Activated naive CD4-positive, alpha-beta T cell treated with anti-CD3 and anti-CD28 coated beads for 36 hours (primary cell): ENCODE measurements at regions not wholly inside any gene's neighbourhood (a gene's known extent, or its start where the extent isn't known, plus 50 kb on each side); places are given as distances from the start of the nearest gene placed in this dataset.

Source experiments
- CTCF ChIA-PET: fragments of 350-600 bp; sonication (Branson Sonifier 250); formaldehyde crosslinking; loops from one replicate; lab custom pipeline; 2021; ENCODE audit warnings: antibody characterized with exemption; lab: Charles Lee
- DNase-seq: peaks from one replicate; pipeline ENCODE4 v3.0.0-alpha.2; 2020
- H3K27ac Mint-ChIP-seq: one replicate; pipeline ENCODE4 v1.8.0; 2021; ENCODE audit warnings: mild to moderate bottlenecking, mixed read lengths
- H3K27me3 Mint-ChIP-seq: one replicate; pipeline ENCODE4 v1.8.0; 2021; ENCODE audit warnings: low read depth, mixed read lengths
- H3K36me3 Mint-ChIP-seq: one replicate; pipeline ENCODE4 v1.8.0; 2021; ENCODE audit warnings: low read depth, mixed read lengths
- H3K4me1 Mint-ChIP-seq: one replicate; pipeline ENCODE4 v1.8.0; 2021; ENCODE audit warnings: low read depth, mixed read lengths
- H3K4me3 Mint-ChIP-seq: one replicate; pipeline ENCODE4 v1.8.0; 2021; ENCODE audit warnings: mild to moderate bottlenecking, moderate library complexity, mixed read lengths
- H3K9me3 Mint-ChIP-seq: one replicate; pipeline ENCODE4 v1.8.0; 2021; ENCODE audit warnings: mixed read lengths
- intact Hi-C: fragments of 100-400 bp; cut with micrococcal nuclease; formaldehyde crosslinking; loops from one replicate; pipeline ENCODE4 v1.15.1; 2023

DNA sequence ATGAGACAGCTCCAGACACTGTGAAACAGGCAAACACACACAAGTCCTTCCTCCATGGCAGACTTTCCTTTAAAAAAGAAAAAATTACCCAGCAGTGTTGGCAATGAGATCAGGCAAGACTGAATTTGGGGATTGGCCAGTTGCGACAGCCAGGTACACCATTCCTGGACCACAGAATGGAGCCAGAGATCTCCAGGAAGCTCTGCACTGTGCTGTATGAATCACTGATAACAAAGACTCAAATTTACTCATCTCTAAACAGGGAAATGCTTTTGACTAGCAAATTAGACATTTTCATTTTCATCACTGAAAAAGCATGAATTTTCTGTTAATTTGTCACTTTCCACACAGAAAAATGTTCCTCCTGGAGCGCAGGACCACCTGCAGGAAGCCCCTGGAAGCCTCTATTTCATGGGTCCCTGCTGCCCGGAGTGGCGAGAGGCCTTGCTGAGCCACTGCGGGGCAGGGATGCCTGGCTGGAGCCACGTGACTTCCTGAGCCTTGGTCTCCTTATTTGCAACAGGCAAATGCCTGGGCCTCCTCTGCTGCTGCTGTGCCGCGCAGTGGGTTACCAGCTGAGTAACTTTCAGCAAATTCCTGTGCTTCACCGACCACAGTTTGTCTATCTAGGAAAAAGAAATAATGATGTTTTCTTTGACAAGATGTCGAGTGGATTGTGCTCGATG is 185.9 kb upstream of the ZNF618 start:
- no peaks in the 10 kb centered on the region for H3K9me3 Mint-ChIP-seq
- no peak overlapping the region for H3K4me3 Mint-ChIP-seq
- H3K4me1 Mint-ChIP-seq, result peaks cover 7% of the 10 kb centered on the region
- no peak overlapping the region for H3K27ac Mint-ChIP-seq
- H3K27me3 Mint-ChIP-seq, result peaks cover 61% of the 10 kb centered on the region
- DNase-seq, result no peak
- no peaks in the 10 kb centered on the region for H3K36me3 Mint-ChIP-seq
- CTCF ChIA-PET, result no interaction called here
- intact Hi-C loops, result no loop called here

DNA sequence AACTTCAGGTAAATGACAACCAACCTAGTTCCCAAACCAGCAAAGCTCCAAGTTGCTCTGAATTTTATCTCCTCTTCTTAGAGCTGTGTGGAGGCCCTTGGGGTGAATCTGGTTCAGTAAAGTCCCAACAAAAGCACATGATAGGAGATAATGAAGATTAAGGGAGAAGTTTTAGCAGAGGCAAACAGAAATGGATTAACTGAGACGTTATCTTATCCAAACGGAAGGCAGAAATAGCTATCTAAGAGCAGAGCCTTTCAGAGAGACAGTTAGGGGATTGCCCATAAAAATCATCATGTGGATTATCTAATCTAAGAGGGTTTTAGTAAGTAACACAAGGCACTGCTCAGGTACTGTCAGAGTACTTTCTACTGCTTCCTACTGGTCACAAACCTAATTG is 183.9 kb upstream of the ZNF618 start:
- Mint-ChIP-seq H3K4me1 (peaks cover 12% of the 10 kb centered on the region), H3K9me3 (peaks cover 1% of the 10 kb centered on the region), H3K4me3 (no peak overlapping the region), H3K36me3 (no peaks in the 10 kb centered on the region), H3K27ac (no peak overlapping the region), H3K27me3 (peaks cover 46% of the 10 kb centered on the region)
- CTCF ChIA-PET, result no interaction called here
- DNase-seq, result no peak
- intact Hi-C loops, result no loop called here

DNA sequence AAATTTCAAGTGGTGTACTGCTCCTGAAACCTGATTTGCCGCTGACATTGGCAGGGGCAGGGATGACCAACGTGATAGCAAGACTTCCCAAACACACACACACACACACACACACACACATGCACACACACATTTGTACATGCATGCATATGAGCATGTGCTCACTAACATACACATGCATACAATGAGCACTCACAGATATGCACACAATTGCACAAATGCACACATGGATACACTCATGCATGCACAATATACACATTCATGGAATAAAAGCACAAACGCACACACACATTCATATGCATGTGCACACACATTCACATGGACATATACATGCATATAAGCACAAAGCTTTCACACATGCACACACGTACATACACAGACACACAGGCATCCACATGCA is 181.2 kb upstream of the ZNF618 start:
- no peak for DNase-seq
- CTCF ChIA-PET, result no interaction called here
- intact Hi-C loops, result no loop called here
- H3K36me3 Mint-ChIP-seq, result no peaks in the 10 kb centered on the region
- H3K27ac Mint-ChIP-seq, result no peak overlapping the region
- H3K9me3 Mint-ChIP-seq, result peaks cover 1% of the 10 kb centered on the region
- peaks cover 28% of the 10 kb centered on the region for H3K27me3 Mint-ChIP-seq
- H3K4me1 Mint-ChIP-seq, result peaks cover 11% of the 10 kb centered on the region
- no peak overlapping the region for H3K4me3 Mint-ChIP-seq

DNA sequence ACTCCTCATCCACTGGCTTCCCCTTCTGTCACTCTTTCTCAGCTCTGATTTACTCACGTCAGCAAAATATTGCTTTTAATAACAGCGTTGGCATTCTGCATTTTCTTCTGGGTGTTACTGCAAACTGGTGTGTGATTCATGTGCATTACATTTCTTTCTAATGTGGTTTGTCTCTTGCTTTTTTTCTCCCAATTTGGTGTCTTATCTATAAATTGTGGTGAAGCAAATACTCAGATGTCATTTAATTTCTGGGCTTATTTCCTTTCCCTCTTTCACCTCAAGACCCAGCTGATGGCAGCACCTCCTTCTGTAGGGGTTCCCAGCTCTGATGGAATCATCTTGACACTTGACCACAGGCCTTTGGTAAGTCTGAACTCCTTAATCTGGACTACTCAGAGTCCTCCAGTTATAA is 180.7 kb upstream of the ZNF618 start:
- no peak for DNase-seq
- Mint-ChIP-seq H3K27me3 (peaks cover 28% of the 10 kb centered on the region), H3K9me3 (peaks cover 1% of the 10 kb centered on the region), H3K27ac (no peak overlapping the region), H3K4me3 (no peak overlapping the region), H3K36me3 (no peaks in the 10 kb centered on the region), H3K4me1 (peaks cover 9% of the 10 kb centered on the region)
- intact Hi-C loops, result no loop called here
- CTCF ChIA-PET, result interaction anchor here (1.9 kb wide), 1 partner anchor 13 kb away, joined by 7 read pairs; no protein-coding TSS in a partner anchor

DNA sequence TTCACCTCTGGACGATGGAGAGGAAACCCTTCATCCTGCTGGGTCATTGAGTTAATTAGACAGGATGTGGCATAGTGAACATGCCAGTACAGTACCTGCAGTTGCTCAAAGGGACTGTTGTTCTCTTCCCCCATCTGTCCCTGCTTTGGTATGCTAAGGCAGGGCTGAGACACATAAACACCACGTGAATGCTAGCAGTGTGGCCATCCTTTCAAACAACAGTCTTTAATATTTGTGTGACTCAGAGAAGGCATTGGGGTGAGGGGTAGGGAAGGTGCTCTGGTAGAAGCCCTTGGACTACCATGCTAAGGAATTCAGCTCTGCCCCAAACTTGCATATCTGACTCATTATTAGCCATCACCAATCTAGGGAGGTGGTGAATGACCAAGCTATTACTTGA is 180.2 kb upstream of the ZNF618 start:
- no peak for DNase-seq
- intact Hi-C loops, result no loop called here
- H3K4me3 Mint-ChIP-seq, result no peak overlapping the region
- H3K27me3 Mint-ChIP-seq, result peaks cover 26% of the 10 kb centered on the region
- H3K27ac Mint-ChIP-seq, result no peak overlapping the region
- CTCF ChIA-PET, result interaction anchor here (1.2 to 1.9 kb wide), 2 partner anchors 14 to 105 kb away, joined by 3 to 7 read pairs; no protein-coding TSS in a partner anchor
- H3K9me3 Mint-ChIP-seq, result peaks cover 1% of the 10 kb centered on the region
- H3K36me3 Mint-ChIP-seq, result no peaks in the 10 kb centered on the region
- peaks cover 7% of the 10 kb centered on the region for H3K4me1 Mint-ChIP-seq

DNA sequence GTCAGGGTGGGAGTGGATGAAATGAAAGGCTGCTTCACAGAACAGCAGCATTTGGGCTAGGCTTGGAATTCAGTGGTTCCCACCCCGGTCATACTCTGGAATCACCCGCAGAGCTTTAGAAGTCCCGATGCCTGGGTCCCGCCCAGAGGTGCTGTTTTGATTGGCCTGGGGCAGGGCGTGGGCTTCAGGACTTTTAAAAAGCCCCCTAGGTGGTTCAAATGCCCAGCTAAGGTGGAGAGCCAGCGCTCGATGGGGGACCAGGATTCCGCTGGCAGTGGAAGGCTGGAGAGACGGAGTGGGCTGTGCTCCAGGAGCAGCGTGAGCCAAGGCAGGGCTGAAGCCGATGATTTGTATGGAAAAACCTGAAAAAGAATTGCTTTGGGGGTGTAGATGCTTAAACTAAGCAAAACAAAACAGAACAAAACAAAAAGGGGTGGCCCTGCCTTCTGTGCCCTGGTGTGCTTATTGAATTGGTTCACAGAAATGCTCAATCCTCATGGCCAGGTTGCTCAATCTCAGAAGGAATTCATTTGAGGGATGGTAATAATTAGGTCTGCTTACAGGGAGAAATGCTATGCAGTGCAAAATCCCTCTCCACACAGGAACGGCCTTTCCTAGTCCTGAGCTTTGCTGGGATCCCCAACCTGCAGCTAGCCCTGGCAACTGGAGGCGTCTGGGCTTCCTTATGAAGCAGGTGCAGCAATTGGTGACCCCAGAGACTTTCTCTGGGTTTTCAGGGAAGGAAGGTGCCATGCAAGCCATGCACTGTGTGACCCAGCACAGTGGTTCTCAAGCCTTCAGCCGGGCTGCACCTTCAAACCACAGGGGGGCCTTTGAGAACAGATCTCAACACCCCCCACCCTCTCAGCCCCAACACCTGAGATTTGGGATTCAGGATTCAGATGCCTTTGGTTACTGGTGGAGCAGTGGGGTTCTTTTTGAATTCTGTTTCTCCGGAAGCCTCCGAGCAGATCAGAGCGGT is 174.0 kb upstream of the ZNF618 start:
- no peaks in the 10 kb centered on the region for H3K9me3 Mint-ChIP-seq
- intact Hi-C loops, result no loop called here
- peaks cover 9% of the 10 kb centered on the region for H3K27me3 Mint-ChIP-seq
- DNase-seq, result no peak
- H3K4me3 Mint-ChIP-seq, result no peak overlapping the region
- H3K27ac Mint-ChIP-seq, result no peak overlapping the region
- no peaks in the 10 kb centered on the region for H3K4me1 Mint-ChIP-seq
- no peaks in the 10 kb centered on the region for H3K36me3 Mint-ChIP-seq
- CTCF ChIA-PET, result no interaction called here

DNA sequence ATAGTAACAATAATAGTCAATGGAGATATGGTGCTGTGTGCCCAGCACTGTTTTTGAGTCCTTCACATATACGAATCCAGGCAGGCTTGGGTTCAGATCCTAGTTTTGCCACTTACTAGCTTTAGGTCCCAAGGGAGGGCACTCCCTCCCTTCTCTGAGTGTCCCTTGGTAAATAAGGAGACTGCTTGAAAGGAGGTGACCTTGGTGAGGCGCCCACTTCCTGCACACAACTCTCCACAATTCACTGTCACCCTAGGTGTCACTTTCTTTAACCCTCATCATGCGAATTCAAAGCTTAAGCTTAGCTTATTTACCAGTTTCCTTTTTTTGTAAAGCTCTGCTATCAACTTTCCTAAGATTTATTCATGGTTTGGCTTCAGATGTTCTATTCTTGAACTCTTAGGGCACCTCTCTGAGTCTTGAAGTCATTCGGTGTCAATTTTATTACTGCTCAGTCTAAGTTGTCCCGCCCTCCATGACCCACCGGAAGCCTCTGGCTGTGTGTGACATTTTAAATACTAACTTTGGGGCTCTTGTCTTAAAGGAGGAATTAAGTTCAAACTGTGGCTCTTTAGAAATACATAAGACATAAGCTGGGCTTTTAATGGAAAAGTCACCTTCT is 170.7 kb upstream of the ZNF618 start:
- Mint-ChIP-seq H3K27me3 (peaks cover 12% of the 10 kb centered on the region), H3K27ac (no peak overlapping the region), H3K36me3 (no peaks in the 10 kb centered on the region), H3K4me1 (no peaks in the 10 kb centered on the region), H3K9me3 (no peaks in the 10 kb centered on the region), H3K4me3 (no peak overlapping the region)
- no peak for DNase-seq
- CTCF ChIA-PET, result interaction anchor here (1.1 to 1.3 kb wide), 2 partner anchors 26 to 38 kb away, joined by 3 read pairs; no protein-coding TSS in a partner anchor
- intact Hi-C loops, result no loop called here

DNA sequence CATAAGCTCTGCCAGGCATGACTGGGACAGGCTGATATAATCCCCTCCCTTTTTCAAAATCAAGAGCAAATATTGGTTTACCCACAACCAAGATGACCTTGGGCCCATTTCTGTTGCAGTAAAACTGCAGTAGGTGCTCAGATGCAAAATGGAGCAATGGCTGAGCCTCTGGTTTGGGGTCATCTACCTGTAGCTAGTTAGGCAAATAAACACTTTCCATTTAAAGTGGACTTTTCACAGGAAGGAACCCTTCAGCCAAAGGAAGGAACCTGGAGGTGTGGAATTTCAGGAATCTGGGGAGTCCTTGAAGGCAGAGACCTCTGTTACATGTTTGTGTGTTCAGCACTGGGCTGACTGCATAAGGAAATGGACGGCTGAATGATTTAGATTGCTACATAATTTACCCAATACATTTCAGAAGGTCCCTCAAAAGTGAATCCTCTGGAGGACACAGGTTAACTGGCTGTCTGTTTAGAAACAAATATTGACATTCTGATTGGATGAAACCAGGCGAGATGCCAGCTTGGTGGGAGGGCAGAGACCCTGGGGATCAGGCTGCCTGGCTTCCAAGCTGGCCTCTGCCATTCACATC is 170.1 kb upstream of the ZNF618 start:
- CTCF ChIA-PET, result interaction anchor here (1.1 kb wide), 1 partner anchor 39 kb away, joined by 3 read pairs; no protein-coding TSS in a partner anchor
- intact Hi-C loops, result no loop called here

DNA sequence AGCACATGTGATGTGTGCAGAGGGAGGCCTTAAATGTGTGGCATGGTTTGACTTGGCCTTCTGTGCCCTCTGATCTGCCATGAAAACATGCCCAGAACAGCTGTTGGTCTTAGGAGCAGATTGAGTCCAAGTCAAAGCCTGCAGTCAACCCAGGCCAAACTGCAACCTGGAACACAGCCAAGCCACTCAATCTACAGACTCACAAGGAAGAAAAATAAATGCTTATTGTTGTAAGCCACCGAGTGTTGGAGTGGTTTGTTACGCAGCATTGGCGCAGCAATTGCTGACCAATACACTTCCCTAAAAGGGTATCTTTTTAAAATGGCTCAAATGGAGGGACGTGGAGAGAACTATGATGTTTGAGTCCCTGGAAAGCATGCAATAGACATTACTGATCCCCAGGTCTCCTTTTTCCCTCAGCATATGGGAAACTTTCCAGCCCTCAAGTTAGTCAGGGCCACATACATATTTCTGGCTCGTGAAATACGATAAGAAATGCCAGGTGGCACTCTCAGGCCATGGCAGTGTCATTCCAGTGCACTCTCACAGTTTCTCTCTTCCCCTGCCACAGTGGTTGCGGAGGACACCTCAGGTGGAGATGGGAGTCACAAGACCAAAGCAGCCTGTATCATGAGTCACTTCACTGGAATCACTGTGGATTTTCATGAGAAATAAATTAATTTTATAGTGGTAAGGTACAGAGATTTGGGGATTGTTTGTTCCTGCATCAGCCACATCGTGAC is 168.0 kb upstream of the ZNF618 start:
- no peaks in the 10 kb centered on the region for H3K4me1 Mint-ChIP-seq
- intact Hi-C loops, result no loop called here
- H3K27ac Mint-ChIP-seq, result no peak overlapping the region
- peaks cover 14% of the 10 kb centered on the region for H3K27me3 Mint-ChIP-seq
- H3K9me3 Mint-ChIP-seq, result no peaks in the 10 kb centered on the region
- H3K36me3 Mint-ChIP-seq, result no peaks in the 10 kb centered on the region
- H3K4me3 Mint-ChIP-seq, result no peak overlapping the region
- CTCF ChIA-PET, result no interaction called here
- DNase-seq, result no peak

More for the DNA sequence above, 170.1 kb upstream of the ZNF618 start:
- Mint-ChIP-seq H3K4me1 (no peaks in the 10 kb centered on the region), H3K27me3 (peaks cover 12% of the 10 kb centered on the region), H3K27ac (no peak overlapping the region), H3K4me3 (no peak overlapping the region), H3K36me3 (no peaks in the 10 kb centered on the region), H3K9me3 (no peaks in the 10 kb centered on the region)
- no peak for DNase-seq

DNA sequence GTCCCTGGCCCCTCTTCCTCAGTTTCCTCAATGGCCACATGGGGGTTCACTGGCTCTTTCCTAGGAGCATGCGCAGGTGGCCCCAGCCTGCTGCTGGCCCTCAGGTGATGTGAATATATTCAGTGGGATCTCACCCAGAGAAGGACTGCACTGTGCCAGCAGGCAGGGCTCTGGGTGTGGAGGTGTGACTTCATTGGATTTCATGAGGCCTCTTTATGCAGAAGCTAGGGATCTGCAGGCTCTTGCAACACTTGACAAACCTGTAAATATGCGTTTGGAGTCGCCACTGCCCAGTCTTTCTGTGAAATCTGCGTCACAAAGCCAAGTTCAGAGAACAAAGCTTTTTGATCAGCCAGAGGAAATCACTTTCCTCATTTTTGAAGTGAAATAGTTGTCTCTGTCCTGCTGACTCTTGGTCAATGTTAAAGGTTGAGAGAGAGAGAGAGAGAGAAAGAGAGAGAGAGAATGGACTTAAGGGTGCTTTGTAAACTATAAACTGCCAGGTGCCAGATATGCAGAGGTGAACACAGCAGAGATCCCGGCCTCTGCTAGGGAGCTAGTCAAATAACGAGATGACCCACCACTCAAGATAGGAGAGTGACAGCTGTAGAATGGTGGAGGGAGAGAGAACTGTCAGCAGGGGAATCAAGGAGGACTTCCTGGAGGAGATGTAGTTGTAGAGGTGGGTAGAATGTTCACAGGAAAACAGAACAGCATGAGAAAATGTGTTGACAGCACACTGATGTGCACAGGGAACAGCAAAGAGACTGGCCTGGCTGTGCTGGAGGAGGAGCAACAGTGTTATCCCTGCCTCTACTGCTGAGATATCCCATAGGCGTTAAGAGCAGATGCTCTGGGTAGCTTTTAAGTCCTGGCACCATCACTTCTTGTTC is 167.0 kb upstream of the ZNF618 start:
- H3K27ac Mint-ChIP-seq, result no peak overlapping the region
- H3K27me3 Mint-ChIP-seq, result peaks cover 12% of the 10 kb centered on the region
- CTCF ChIA-PET, result no interaction called here
- no peaks in the 10 kb centered on the region for H3K4me1 Mint-ChIP-seq
- H3K36me3 Mint-ChIP-seq, result no peaks in the 10 kb centered on the region
- H3K4me3 Mint-ChIP-seq, result no peak overlapping the region
- intact Hi-C loops, result no loop called here
- DNase-seq, result no peak
- H3K9me3 Mint-ChIP-seq, result no peaks in the 10 kb centered on the region

DNA sequence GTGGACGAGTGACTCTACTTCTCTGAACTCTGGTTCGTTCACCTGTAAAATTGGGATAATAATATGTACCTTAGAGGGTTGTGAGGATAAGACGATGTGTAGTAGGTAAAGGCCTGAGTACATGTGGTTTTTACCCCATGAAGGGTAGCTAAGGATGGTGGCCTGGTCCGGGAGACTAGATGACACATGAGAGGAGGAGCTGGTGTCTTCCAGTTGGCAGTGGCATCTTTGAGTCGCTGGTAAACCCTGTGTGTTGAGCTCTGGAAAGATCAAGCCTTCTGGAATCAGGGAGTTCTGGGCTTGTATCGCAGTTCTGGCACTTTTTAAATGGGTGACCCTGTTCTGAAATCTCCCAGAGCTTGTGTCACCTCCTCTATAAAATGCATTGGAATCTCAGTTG is 166.4 kb upstream of the ZNF618 start:
- Mint-ChIP-seq H3K27ac (no peak overlapping the region), H3K4me1 (no peaks in the 10 kb centered on the region), H3K9me3 (no peaks in the 10 kb centered on the region), H3K4me3 (no peak overlapping the region), H3K36me3 (no peaks in the 10 kb centered on the region), H3K27me3 (peaks cover 12% of the 10 kb centered on the region)
- CTCF ChIA-PET, result no interaction called here
- intact Hi-C loops, result no loop called here
- no peak for DNase-seq
